K562 (cell line): ENCODE measurements at regions not wholly inside any gene's neighbourhood (a gene's known extent, or its start where the extent isn't known, plus 50 kb on each side); places are given as distances from the start of the nearest gene placed in this dataset.

Experiments used
- ATAC-seq: fragments of 200-7000 bp; cut with Tn5 transposase; 3 replicates; pipeline ENCODE4 v1.9.1; 2020; ENCODE audit warnings: moderate library complexity
- BruUV-seq: library from RNA; stranded (reverse); fragments of 400-500 nt; replicated peaks from 2 replicates; lab custom pipeline; 2021; lab: Mats Ljungman, UMichigan
- CTCF ChIA-PET: fragments of 300-600 bp; formaldehyde crosslinking; extraction: SDS; loops from one replicate; lab custom pipeline; 2021; ENCODE audit warnings: low intra/inter-chr PET ratio; lab: Yijun Ruan, JAX
- POLR2A ChIA-PET: fragments of 300-600, 350-650 bp; sonication (Branson Sonifier 250); formaldehyde crosslinking; extraction: SDS; loops from one replicate; lab custom pipeline; 2021; ENCODE audit warnings: antibody characterized with exemption, inconsistent platforms; lab: Yijun Ruan, JAX
- DNase-seq, 4 experiments: peaks; one replicate each; pipeline versions ENCODE4 v3.0.0 to v3.0.0-alpha.2; 2011 to 2018; ENCODE audit warnings: low spot score in 3 of 4, mixed read lengths in 3 of 4; ENCODE audit errors: extremely low read depth in 1 of 4
- FAIRE-seq: peaks from 2 replicates; lab custom pipeline; 2011; peaks lifted over from hg19 to GRCh38; lab: Jason Lieb, UNC
- H2AFZ ChIP-seq: 2 replicates; pipeline ENCODE4 v1.6.0; 2011; ENCODE audit warnings: low read depth, low read length, control low read depth, inconsistent platforms
- H3K27ac ChIP-seq: fragments of 200-600 bp; 3 replicates; pipeline ENCODE4 v1.8.0; 2011; ENCODE audit warnings: low read depth, mild to moderate bottlenecking, control low read depth, inconsistent platforms, low read length, moderate library complexity, mixed read lengths; ENCODE audit errors: extremely low read depth
- H3K27me3 ChIP-seq, 2 experiments: fragments of 300-600 bp in 1 of 2; 2 replicates in 1 of 2; 3 replicates in 1 of 2; pipeline versions ENCODE4 v1.6.0 to v1.8.0; 2011; ENCODE audit warnings: inconsistent platforms in 2 of 2, low read length in 2 of 2, mild to moderate bottlenecking in 1 of 2, mixed read lengths in 1 of 2, moderate library complexity in 1 of 2; ENCODE audit not compliant: control insufficient read depth in 2 of 2, insufficient read depth in 2 of 2
- H3K36me3 ChIP-seq: fragments of 300-600 bp; 3 replicates; pipeline ENCODE4 v1.8.0; 2011; ENCODE audit warnings: mild to moderate bottlenecking, low read length, inconsistent platforms; ENCODE audit not compliant: control insufficient read depth, insufficient read depth
- H3K4me1 ChIP-seq, 2 experiments: fragments of 200-600 bp in 1 of 2; replicated peaks in 1 of 2; 2 replicates in 1 of 2; 3 replicates in 1 of 2; pipeline versions ENCODE4 v1.5.1 to v1.8.0; 2011; ENCODE audit warnings: inconsistent platforms in 2 of 2, low read length in 2 of 2, mild to moderate bottlenecking in 1 of 2, mixed read lengths in 1 of 2, moderate library complexity in 1 of 2; ENCODE audit not compliant: control insufficient read depth in 2 of 2, insufficient read depth in 2 of 2
- H3K4me2 ChIP-seq: 2 replicates; pipeline ENCODE4 v1.6.1; 2011; ENCODE audit warnings: low read length, control low read depth, inconsistent platforms, mixed read lengths; ENCODE audit not compliant: insufficient read depth
- H3K4me3 ChIP-seq: fragments of 200-600 bp; sonication (generic), shearing (Covaris generic); 2 replicates; pipeline ENCODE4 v1.5.1; 2016; ENCODE audit warnings: control low read depth, inconsistent platforms
- H3K79me2 ChIP-seq: fragments of 200-600 bp; 3 replicates; pipeline ENCODE4 v1.8.0; 2011; ENCODE audit warnings: low read length, inconsistent platforms; ENCODE audit not compliant: control insufficient read depth, insufficient read depth
- H3K9ac ChIP-seq, 2 experiments: 2 replicates each; pipeline versions ENCODE4 v1.6.0 to v1.6.1; 2011; ENCODE audit warnings: low read depth in 2 of 2, low read length in 2 of 2, control low read depth in 1 of 2, inconsistent platforms in 1 of 2, mild to moderate bottlenecking in 1 of 2, mixed read lengths in 1 of 2; ENCODE audit not compliant: insufficient read depth in 1 of 2
- H3K9me1 ChIP-seq: one replicate; pipeline ENCODE4 v1.6.0; 2011; ENCODE audit warnings: inconsistent platforms, mild to moderate bottlenecking, low read length, moderate library complexity; ENCODE audit not compliant: control insufficient read depth, insufficient read depth
- H3K9me3 ChIP-seq: replicated peaks from 2 replicates; pipeline ENCODE4 v1.5.1; 2011; ENCODE audit warnings: low read depth, low read length, inconsistent platforms; ENCODE audit not compliant: control insufficient read depth, insufficient read depth
- H4K20me1 ChIP-seq: replicated peaks from 2 replicates; pipeline ENCODE4 v1.6.1; 2011; ENCODE audit warnings: low read length, inconsistent platforms, mixed read lengths; ENCODE audit not compliant: control insufficient read depth, insufficient read depth
- CBX3 ChIP-seq, 2 experiments: IDR thresholded peaks; 1 replicate in 1 of 2; 2 replicates in 1 of 2; pipeline ENCODE4 v1.6.1; 2012; ENCODE audit warnings: inconsistent platforms in 2 of 2, low read length in 2 of 2, borderline replicate concordance in 1 of 2, control low read depth in 1 of 2
- CC2D1A ChIP-seq: fragments of 450-650 bp; IDR thresholded peaks from 2 replicates; pipeline ENCODE4 v1.6.1; 2017; ENCODE audit warnings: mild to moderate bottlenecking
- CCNT2 ChIP-seq: IDR thresholded peaks from 2 replicates; pipeline ENCODE4 v1.6.1; 2011; ENCODE audit warnings: borderline replicate concordance, low read depth, mild to moderate bottlenecking, moderate library complexity, mixed read lengths, low read length; ENCODE audit not compliant: insufficient read length; ENCODE audit errors: extremely low read depth
- E4F1 ChIP-seq: fragments of 250-450 bp; sonication (Bioruptor Pico); IDR thresholded peaks from 2 replicates; pipeline ENCODE4 v1.5.0; 2021; ENCODE audit warnings: mild to moderate bottlenecking, borderline replicate concordance
- ELF1 ChIP-seq: fragments of 200-800 bp; sonication (Bioruptor generic); IDR thresholded peaks from 2 replicates; pipeline ENCODE4 v1.6.1; 2016; ENCODE audit warnings: missing genetic modification characterization, missing compliant biosample characterization
- EP400 ChIP-seq: fragments of 450-650 bp; IDR thresholded peaks from 2 replicates; pipeline ENCODE4 v1.6.1; 2017; ENCODE audit warnings: antibody characterized with exemption, mild to moderate bottlenecking, moderate library complexity
- ETS1 ChIP-seq: conservative IDR thresholded peaks from 2 replicates; pipeline ENCODE4 v1.6.1; 2011; ENCODE audit warnings: low read depth, mild to moderate bottlenecking, low read length; ENCODE audit not compliant: control insufficient read depth
- HMG20B ChIP-seq: fragments of 250-450 bp; sonication (Bioruptor Pico); IDR thresholded peaks from 2 replicates; pipeline ENCODE4 v1.5.0; 2021; ENCODE audit warnings: mild to moderate bottlenecking
- KHSRP ChIP-seq: fragments of 450-650 bp; IDR thresholded peaks from 2 replicates; pipeline ENCODE4 v1.6.1; 2017
- L3MBTL2 ChIP-seq: fragments of 450-650 bp; IDR thresholded peaks from 2 replicates; pipeline ENCODE4 v1.6.1; 2016; ENCODE audit warnings: mild to moderate bottlenecking, moderate library complexity
- MCM7 ChIP-seq, 2 experiments: fragments of 450-650 bp; IDR thresholded peaks; 2 replicates each; pipeline ENCODE4 v1.6.1; 2016 to 2018
- NFE2L1 ChIP-seq: fragments of 450-650 bp; IDR thresholded peaks from 2 replicates; pipeline ENCODE4 v1.6.1; 2016; ENCODE audit warnings: missing genetic modification characterization, low read depth, mild to moderate bottlenecking, missing compliant biosample characterization, moderate library complexity, borderline replicate concordance
- PPARD ChIP-seq: fragments of 250-450 bp; sonication (Bioruptor Pico); IDR thresholded peaks from 2 replicates; pipeline ENCODE4 v1.8.0; 2022; ENCODE audit warnings: inconsistent platforms, mild to moderate bottlenecking, moderate library complexity
- PTBP1 ChIP-seq: fragments of 200-400 bp; formaldehyde crosslinking; IDR thresholded peaks from 2 replicates; pipeline ENCODE4 v1.6.1; 2017; ENCODE audit warnings: low read depth, low read length
- RBBP5 ChIP-seq: fragments of 200-600 bp; sonication (generic); IDR thresholded peaks from 2 replicates; pipeline ENCODE4 v1.6.1; 2012; ENCODE audit warnings: borderline replicate concordance, mild to moderate bottlenecking, low read length, control low read depth, inconsistent platforms; ENCODE audit not compliant: insufficient read depth, poor library complexity, severe bottlenecking
- SIN3A ChIP-seq, 2 experiments: fragments of 150-350 bp in 1 of 2; IDR thresholded peaks; 2 replicates each; pipeline ENCODE4 v1.6.1; 2011 to 2016; ENCODE audit warnings: borderline replicate concordance in 2 of 2, low read depth in 2 of 2, low read length in 2 of 2, mild to moderate bottlenecking in 2 of 2, moderate library complexity in 2 of 2; ENCODE audit not compliant: control insufficient read depth in 1 of 2
- SMAD1 ChIP-seq: fragments of 150-350 bp; IDR thresholded peaks from 2 replicates; pipeline ENCODE4 v1.6.1; 2014; ENCODE audit warnings: low read length, low read depth; ENCODE audit not compliant: partially characterized antibody
- ZBTB43 ChIP-seq: sonication (generic); formaldehyde crosslinking; IDR thresholded peaks from 2 replicates; pipeline ENCODE4 v1.8.0; 2023; ENCODE audit warnings: mild to moderate bottlenecking, missing genetic modification reagents
- ZNF175 ChIP-seq: fragments of 200-800 bp; sonication (Bioruptor generic); IDR thresholded peaks from 2 replicates; pipeline ENCODE4 v1.6.1; 2016; ENCODE audit warnings: low read depth, mild to moderate bottlenecking, missing genetic modification characterization, missing compliant biosample characterization
- whole genome bisulfite sequencing: fragments of 100-300 bp; shearing (Covaris generic); methylation state at CpG from one replicate; pipeline ENCODE4 v1.1.6; 2016; ENCODE audit warnings: low coverage, mixed read lengths; ENCODE audit not compliant: insufficient coverage; ENCODE audit errors: missing lambda C conversion rate; 5-methylcytosine and 5-hydroxymethylcytosine counted together
- in situ Hi-C: fragments of 300-500 bp; cut with MboI; formaldehyde crosslinking; loops from 4 replicates; pipeline ENCODE4 v1.15.0; 2018; ENCODE audit warnings: inconsistent platforms, mixed read lengths
- intact Hi-C: fragments of 100-400 bp; cut with micrococcal nuclease; formaldehyde crosslinking; loops from 2 replicates; pipeline ENCODE4 v1.14.2; 2022

GRCh38 chr2:21363364-21363763 is 239.6 kb downstream of the TDRD15 start:
- intact Hi-C loops, result no loop called here
- Histone ChIP-seq H3K4me2 (no peak overlapping the region), H3K27ac (no peak overlapping the region), H3K36me3 (no peaks in the 10 kb centered on the region), H3K27me3 (no peaks in the 10 kb centered on the region), H3K9me3 (no peaks in the 10 kb centered on the region), H3K4me1 (no peaks in the 10 kb centered on the region), H3K79me2 (no peaks in the 10 kb centered on the region), H3K9me1 (no peaks in the 10 kb centered on the region), H3K9ac (no peak overlapping the region), H3K4me3 (no peak overlapping the region), H2AFZ (no peak overlapping the region), H4K20me1 (no peaks in the 10 kb centered on the region)
- 0% methylated on average over 3 of the region's 3 CpGs for WGBS
- BruUV-seq, result no TSS peak
- DNase-seq (no peak), ATAC-seq (no peak), FAIRE-seq (no peak)
- TF ChIP-seq PPARD, result no peak
- TF ChIP-seq CBX3 (IDR thresholded peaks at IDR 0.05; ENCODE audit: borderline replicate concordance in 1 of 2, low read length in 2 of 2), result no peak
- no peak for TF ChIP-seq ZNF175 (CRISPR knock-in tag)
- no peak for TF ChIP-seq SMAD1
- TF ChIP-seq CCNT2, result no peak
- no peak for TF ChIP-seq NFE2L1 (tag)
- no peak for TF ChIP-seq HMG20B (CRISPR knock-in tag)
- no peak for TF ChIP-seq EP400
- no peak for TF ChIP-seq RBBP5
- no peak for TF ChIP-seq E4F1 (CRISPR knock-in tag)
- no peak for TF ChIP-seq ZBTB43 (CRISPR knock-in tag)
- no peak for TF ChIP-seq SIN3A (IDR thresholded peaks at IDR 0.05; ENCODE audit: borderline replicate concordance in 2 of 2, control insufficient read depth in 1 of 2, low read depth in 2 of 2, low read length in 2 of 2)
- no peak for TF ChIP-seq PTBP1
- no peak for TF ChIP-seq ETS1
- TF ChIP-seq KHSRP, result no peak
- TF ChIP-seq CC2D1A, result no peak
- no peak for TF ChIP-seq ELF1 (tag)
- no peak for TF ChIP-seq L3MBTL2
- no peak for TF ChIP-seq MCM7 (IDR thresholded peaks at IDR 0.05)
- POLR2A ChIA-PET, result no interaction called here
- CTCF ChIA-PET, result no interaction called here
- in situ Hi-C loops, result no loop called here
